ENCODE measurements at regions not wholly inside any gene's neighbourhood (a gene's known extent, or its start where the extent isn't known, plus 50 kb on each side); places are given as distances from the start of the nearest gene placed in this dataset.
A peak's percentile ranks its signal among the peaks of the same experiment; 100 is the strongest.

DNA sequence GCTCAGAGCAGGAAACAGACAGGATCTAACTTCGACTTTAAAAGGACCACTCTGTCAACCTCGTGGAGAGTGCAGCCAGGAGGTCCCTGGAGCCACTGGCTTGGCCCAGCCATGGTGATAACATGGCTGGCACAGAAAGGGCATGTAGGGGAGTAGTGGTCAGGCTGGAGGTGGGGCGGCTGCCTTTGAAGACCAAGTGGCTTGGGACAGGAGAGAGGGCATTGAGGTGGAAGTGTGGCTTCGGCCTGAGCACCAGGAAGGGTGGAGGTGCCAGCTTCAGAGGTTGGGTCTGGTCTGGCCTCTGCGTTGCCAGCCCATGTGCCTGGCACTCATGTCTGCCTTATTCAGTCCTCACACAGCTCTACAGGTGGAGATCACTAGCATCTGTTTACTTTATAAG lies 270.0 kb downstream of the NSG2 start:
- peaks cover 5 to 7% of the 10 kb centered on the region in 2 donors for H3K4me1 ChIP-seq
- no peak for ATAC-seq
- H3K4me3 ChIP-seq, result no peak overlapping the region
- TF ChIP-seq CTCF (IDR thresholded peaks at IDR 0.05 in 4 of 5, conservative IDR thresholded peaks at IDR 0.05 in 1 of 5), result no peak
- TF ChIP-seq POLR2A (IDR thresholded peaks at IDR 0.05), result no peak
- intact Hi-C loops (cut with DNase I; ENCODE audit: low total_unique reads) (loop anchor here (10.0 kb wide), 2 partner anchors 431 to 1021 kb away; partner anchors contain the start of gene CPEB4), in situ Hi-C loops (cut with MboI; ENCODE audit: low sequenced_read_pairs in 4 of 4) (loop anchor here (5.0 to 25.0 kb wide), 4 partner anchors 273 to 1028 kb away; partner anchors contain the start of genes BOD1 (in 4 of the 4) and NSG2 (in 2 of the 4))
- no peak for DNase-seq
- no peaks in the 10 kb centered on the region for H3K9me3 ChIP-seq
- H3K27ac ChIP-seq, result no peak overlapping the region
- H3K36me3 ChIP-seq, result no peaks in the 10 kb centered on the region
- H3K27me3 ChIP-seq, result no peaks in the 10 kb centered on the region

DNA sequence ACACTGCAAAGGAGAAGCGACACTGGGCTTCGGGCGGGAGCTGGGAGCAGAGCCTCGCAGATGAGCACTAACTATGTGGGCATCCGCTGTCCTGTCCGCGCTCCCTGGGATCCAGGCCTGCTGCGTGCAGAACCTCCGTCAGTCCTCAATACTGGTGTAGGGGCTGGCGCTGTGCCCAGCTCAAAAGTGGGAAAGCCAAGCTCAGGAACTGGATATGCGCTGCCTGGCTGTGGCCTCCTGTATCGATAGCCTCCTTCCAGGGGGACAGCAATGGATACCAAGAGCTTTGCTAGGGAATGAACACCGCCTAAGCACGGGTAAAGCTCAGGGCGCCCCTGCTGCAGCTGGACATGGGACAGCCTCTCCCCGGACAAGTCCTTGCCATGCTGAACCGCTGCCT lies 270.4 kb downstream of the NSG2 start:
- H3K4me1 ChIP-seq, result peaks cover under 1 to 7% of the 10 kb centered on the region in 2 donors
- no peaks in the 10 kb centered on the region for H3K36me3 ChIP-seq
- no peak for DNase-seq
- TF ChIP-seq CTCF (IDR thresholded peaks at IDR 0.05 in 4 of 5, conservative IDR thresholded peaks at IDR 0.05 in 1 of 5), result no peak
- no peak for TF ChIP-seq POLR2A (IDR thresholded peaks at IDR 0.05)
- no peak overlapping the region for H3K4me3 ChIP-seq
- H3K27ac ChIP-seq, result no peak overlapping the region
- H3K27me3 ChIP-seq, result no peaks in the 10 kb centered on the region
- ATAC-seq, result no peak
- no peaks in the 10 kb centered on the region for H3K9me3 ChIP-seq
- in situ Hi-C loops (cut with MboI; ENCODE audit: low sequenced_read_pairs in 4 of 4) (loop anchor here (5.0 to 25.0 kb wide), 4 partner anchors 274 to 1029 kb away; partner anchors contain the start of genes BOD1 (in 4 of the 4) and NSG2 (in 2 of the 4)), intact Hi-C loops (cut with DNase I; ENCODE audit: low total_unique reads) (loop anchor here (10.0 kb wide), 2 partner anchors 431 to 1021 kb away; partner anchors contain the start of gene CPEB4)

GRCh38 chr5:174316326-174316725 lies 270.8 kb downstream of the NSG2 start:
- peaks cover 0 to 7% of the 10 kb centered on the region in 2 donors for H3K4me1 ChIP-seq
- H3K27me3 ChIP-seq, result peaks cover 0 to 2% (median 0%) of the 10 kb centered on the region in 3 donors
- in situ Hi-C loops (cut with MboI; ENCODE audit: low sequenced_read_pairs in 4 of 4), result loop anchor here (5.0 to 25.0 kb wide), 4 partner anchors 274 to 1029 kb away; partner anchors contain the start of genes BOD1 (in 4 of the 4) and NSG2 (in 2 of the 4)

DNA sequence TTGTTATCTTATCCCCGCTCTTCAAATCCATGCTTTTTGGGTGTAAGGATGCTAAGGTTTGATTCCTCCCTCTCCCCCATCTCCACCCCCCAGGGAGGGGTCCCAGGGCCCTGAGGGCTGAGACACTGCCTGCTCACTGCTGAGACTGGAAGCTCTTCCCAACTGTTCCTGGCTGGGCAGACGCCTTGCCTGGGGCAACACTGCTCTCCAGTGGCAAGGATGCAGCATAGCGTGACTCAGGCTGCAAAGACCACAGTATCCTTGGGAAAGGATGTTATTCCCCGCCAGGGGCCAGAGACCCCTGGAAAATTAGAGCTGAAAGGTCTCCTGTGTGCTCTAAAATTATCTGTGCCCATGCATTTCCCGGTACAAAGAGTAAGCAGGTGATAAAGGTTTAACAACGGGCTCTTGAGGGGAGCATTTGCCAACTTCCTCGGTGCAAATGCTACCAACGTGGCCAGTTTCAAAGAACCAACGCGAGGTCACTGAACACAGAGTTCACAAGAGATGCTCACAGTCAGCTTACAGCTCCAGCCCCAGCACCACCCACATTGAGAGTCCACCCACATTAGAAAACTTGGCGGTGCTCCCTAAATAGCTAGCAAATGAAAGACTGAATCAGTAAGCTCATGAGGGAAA lies 271.9 kb downstream of the NSG2 start:
- H3K9me3 ChIP-seq, result no peaks in the 10 kb centered on the region
- H3K27me3 ChIP-seq, result peaks cover 0 to 8% (median 0%) of the 10 kb centered on the region in 3 donors
- no peak for DNase-seq
- H3K4me1 ChIP-seq, result peaks cover 0 to 3% of the 10 kb centered on the region in 2 donors
- intact Hi-C loops (cut with DNase I; ENCODE audit: low total_unique reads), result loop anchor here (10.0 kb wide), 2 partner anchors 433 to 1023 kb away; partner anchors contain the start of gene CPEB4
- H3K36me3 ChIP-seq, result no peaks in the 10 kb centered on the region
- TF ChIP-seq CTCF (IDR thresholded peaks at IDR 0.05 in 4 of 5, conservative IDR thresholded peaks at IDR 0.05 in 1 of 5) (peak; percentile 31 to 64 (median 50)), POLR2A (IDR thresholded peaks at IDR 0.05) (no peak)
- no peak overlapping the region for H3K4me3 ChIP-seq
- ATAC-seq, result no peak
- H3K27ac ChIP-seq, result no peak overlapping the region
- in situ Hi-C loops (cut with MboI; ENCODE audit: low sequenced_read_pairs in 4 of 4), result loop anchor here (5.0 to 25.0 kb wide), 4 partner anchors 275 to 1030 kb away; partner anchors contain the start of genes BOD1 (in 4 of the 4) and NSG2 (in 2 of the 4)

More at GRCh38 chr5:174316326-174316725, 270.8 kb downstream of the NSG2 start:
- TF ChIP-seq POLR2A (IDR thresholded peaks at IDR 0.05), result no peak
- no peak for TF ChIP-seq CTCF (IDR thresholded peaks at IDR 0.05 in 4 of 5, conservative IDR thresholded peaks at IDR 0.05 in 1 of 5)
- Histone ChIP-seq H3K36me3 (no peaks in the 10 kb centered on the region), H3K9me3 (no peaks in the 10 kb centered on the region), H3K4me3 (no peak overlapping the region), H3K27ac (no peak overlapping the region)
- intact Hi-C loops (cut with DNase I; ENCODE audit: low total_unique reads), result loop anchor here (10.0 kb wide), 2 partner anchors 432 to 1022 kb away; partner anchors contain the start of gene CPEB4
- ATAC-seq (no peak), DNase-seq (no peak)

Measured in gastrocnemius medialis (tissue), 4 donors.